ENCODE measurements at regions not wholly inside any gene's neighbourhood (a gene's known extent, or its start where the extent isn't known, plus 50 kb on each side); places are given as distances from the start of the nearest gene placed in this dataset.

GRCh38 chr6:148086386-148086785 is 256.3 kb upstream of the SASH1 start:
- TF ChIP-seq SIN3A (conservative IDR thresholded peaks at IDR 0.05 in 1 of 2, IDR thresholded peaks at IDR 0.05 in 1 of 2; ENCODE audit: low read depth in 1 of 2, low read length in 2 of 2) (no peak), RFX5 (IDR thresholded peaks at IDR 0.05; ENCODE audit: borderline replicate concordance, low read depth, low read length) (no peak), POLR2A (IDR thresholded peaks at IDR 0.05; ENCODE audit: control extremely low read depth in 1 of 2, low read depth in 2 of 2, low read length in 2 of 2) (no peak), POLR2AphosphoS5 (IDR thresholded peaks at IDR 0.05; ENCODE audit: low read depth, low read length) (no peak)

Data from H1 (cell line).